ENCODE measurements at regions not wholly inside any gene's neighbourhood (a gene's known extent, or its start where the extent isn't known, plus 50 kb on each side); places are given as distances from the start of the nearest gene placed in this dataset.

- Histone ChIP-seq H3K27ac (no peak overlapping the region), H3K4me3 (no peak overlapping the region), H3K4me1 (no peaks in the 10 kb centered on the region), H3K9me3 (no peaks in the 10 kb centered on the region), H3K36me3 (no peaks in the 10 kb centered on the region), H3K27me3 (ENCODE audit: low read depth) (no peaks in the 10 kb centered on the region)
- no peak for TF ChIP-seq CTCF (IDR thresholded peaks at IDR 0.05)
- intact Hi-C loops (cut with DNase I), result no loop called here
- no peak for DNase-seq
- ATAC-seq, result no peak
Observed at GRCh38 chr9:73806876-73807275, 655.2 kb downstream of the ANXA1 start.

GRCh38 chr9:73807952-73808351, 656.3 kb downstream of the ANXA1 start:
- intact Hi-C loops (cut with DNase I), result no loop called here
- ATAC-seq, result no peak

GRCh38 chr9:73810585-73811215, 659.0 kb downstream of the ANXA1 start:
- H3K9me3 ChIP-seq, result no peaks in the 10 kb centered on the region
- DNase-seq (no peak), ATAC-seq (no peak)
- no peaks in the 10 kb centered on the region for H3K4me1 ChIP-seq
- H3K27me3 ChIP-seq (ENCODE audit: low read depth), result no peaks in the 10 kb centered on the region
- no peak overlapping the region for H3K27ac ChIP-seq
- H3K36me3 ChIP-seq, result no peaks in the 10 kb centered on the region
- TF ChIP-seq CTCF (IDR thresholded peaks at IDR 0.05), result no peak
- intact Hi-C loops (cut with DNase I), result no loop called here
- H3K4me3 ChIP-seq, result no peak overlapping the region

More at GRCh38 chr9:73807952-73808351, 656.3 kb downstream of the ANXA1 start:
- H3K4me1 ChIP-seq, result no peaks in the 10 kb centered on the region
- H3K36me3 ChIP-seq, result no peaks in the 10 kb centered on the region
- no peaks in the 10 kb centered on the region for H3K9me3 ChIP-seq
- no peak overlapping the region for H3K4me3 ChIP-seq
- no peak for TF ChIP-seq CTCF (IDR thresholded peaks at IDR 0.05)
- no peak overlapping the region for H3K27ac ChIP-seq
- DNase-seq, result no peak
- no peaks in the 10 kb centered on the region for H3K27me3 ChIP-seq (ENCODE audit: low read depth)

- ATAC-seq, result no peak
- no peaks in the 10 kb centered on the region for H3K9me3 ChIP-seq
- no peak for TF ChIP-seq CTCF (IDR thresholded peaks at IDR 0.05)
- H3K27me3 ChIP-seq (ENCODE audit: low read depth), result no peaks in the 10 kb centered on the region
- H3K27ac ChIP-seq, result no peak overlapping the region
- H3K36me3 ChIP-seq, result no peaks in the 10 kb centered on the region
- H3K4me1 ChIP-seq, result no peaks in the 10 kb centered on the region
- intact Hi-C loops (cut with DNase I), result no loop called here
- no peak overlapping the region for H3K4me3 ChIP-seq
- DNase-seq, result no peak
Observed at GRCh38 chr9:73813546-73813945, 661.9 kb downstream of the ANXA1 start.

GRCh38 chr9:73816905-73817304, 665.2 kb downstream of the ANXA1 start:
- no peak overlapping the region for H3K27ac ChIP-seq
- H3K4me3 ChIP-seq, result no peak overlapping the region
- no peaks in the 10 kb centered on the region for H3K9me3 ChIP-seq
- DNase-seq, result no peak
- H3K27me3 ChIP-seq (ENCODE audit: low read depth), result no peaks in the 10 kb centered on the region
- intact Hi-C loops (cut with DNase I), result no loop called here
- H3K36me3 ChIP-seq, result no peaks in the 10 kb centered on the region
- ATAC-seq, result no peak
- no peak for TF ChIP-seq CTCF (IDR thresholded peaks at IDR 0.05)
- H3K4me1 ChIP-seq, result no peaks in the 10 kb centered on the region

All from lower lobe of right lung (tissue), 2 donors.